B cell (primary cell): ENCODE measurements at regions not wholly inside any gene's neighbourhood (a gene's known extent, or its start where the extent isn't known, plus 50 kb on each side); places are given as distances from the start of the nearest gene placed in this dataset.

Experiments used
- ATAC-seq: fragments of 200-7000 bp; cut with Tn5 transposase; one replicate; pipeline ENCODE4 v1.10.0; 2021; ENCODE audit warnings: low read depth, mild to moderate bottlenecking, moderate number of reproducible peaks, moderate library complexity
- CTCF ChIA-PET: fragments of 350-600 bp; sonication (Branson Sonifier 250); formaldehyde crosslinking; loops from one replicate; lab custom pipeline; 2021; ENCODE audit warnings: antibody characterized with exemption, inconsistent platforms; lab: Charles Lee
- POLR2A ChIA-PET: fragments of 350-600 bp; sonication (Branson Sonifier 250); formaldehyde crosslinking; loops from one replicate; lab custom pipeline; 2021; ENCODE audit warnings: antibody characterized with exemption; lab: Charles Lee
- DNase-seq: peaks from one replicate; pipeline ENCODE4 v3.0.0; 2013
- H2AFZ ChIP-seq: 2 replicates; pipeline ENCODE4 v1.6.1; 2012; ENCODE audit warnings: mild to moderate bottlenecking, low read depth, low read length; ENCODE audit not compliant: insufficient read depth, poor library complexity, severe bottlenecking
- H3K27ac ChIP-seq, 2 donors: 1 replicate in 1 of 2; 2 replicates in 1 of 2; pipeline ENCODE4 v1.5.1; 2012 to 2013; ENCODE audit warnings: low read length in 2 of 2, mild to moderate bottlenecking in 2 of 2, moderate library complexity in 1 of 2
- H3K27me3 ChIP-seq, 4 experiments: fragments of 200-600 bp in 1 of 4; sonication (generic) in 1 of 4; replicated peaks in 1 of 4; 1 replicate in 2 of 4; 2 replicates in 2 of 4; pipeline versions ENCODE4 v1.6.1 to v1.7.0; 2013 to 2016; ENCODE audit warnings: low read length in 3 of 4, mild to moderate bottlenecking in 2 of 4, mixed read lengths in 1 of 4, moderate library complexity in 1 of 4; ENCODE audit not compliant: insufficient read depth in 4 of 4, control insufficient read depth in 3 of 4; ENCODE audit errors: control extremely low read depth in 1 of 4
- H3K36me3 ChIP-seq, 2 experiments: replicated peaks in 1 of 2; 1 replicate in 1 of 2; 2 replicates in 1 of 2; pipeline versions ENCODE4 v1.6.1 to v1.7.1; 2013; ENCODE audit warnings: low read length in 1 of 2; ENCODE audit not compliant: insufficient read depth in 2 of 2, control insufficient read depth in 1 of 2; ENCODE audit errors: control extremely low read depth in 1 of 2, extremely low read depth in 1 of 2
- H3K4me1 ChIP-seq, 2 donors: fragments of 200-600 bp in 1 of 2; sonication (generic) in 1 of 2; 1 replicate in 1 of 2; 2 replicates in 1 of 2; pipeline versions ENCODE4 v1.5.1 to v1.6.1; 2013 to 2017; ENCODE audit warnings: low read length in 2 of 2; ENCODE audit not compliant: control insufficient read depth in 2 of 2, insufficient read depth in 2 of 2
- H3K4me2 ChIP-seq: replicated peaks from 2 replicates; pipeline ENCODE3; 2012; ENCODE audit warnings: mild to moderate bottlenecking, low read depth, low read length; ENCODE audit not compliant: poor library complexity, severe bottlenecking
- H3K4me3 ChIP-seq, 5 experiments: fragments of 200-600 bp in 1 of 5; sonication (generic) in 1 of 5; 1 replicate in 3 of 5; 2 replicates in 2 of 5; pipeline versions ENCODE4 v1.5.1 to v1.7.0; 2011 to 2016; ENCODE audit warnings: low read length in 4 of 5, mild to moderate bottlenecking in 4 of 5, low read depth in 2 of 5, control low read depth in 1 of 5, moderate library complexity in 1 of 5; ENCODE audit not compliant: insufficient read depth in 1 of 5; ENCODE audit errors: control extremely low read depth in 1 of 5, extremely low read depth in 1 of 5
- H3K79me2 ChIP-seq: fragments of 200-600 bp; sonication (generic); one replicate; pipeline ENCODE4 v1.6.0; 2016; ENCODE audit warnings: low read length; ENCODE audit not compliant: control insufficient read depth, insufficient read depth
- H3K9ac ChIP-seq: fragments of 200-600 bp; sonication (generic); 2 replicates; pipeline ENCODE4 v1.6.1; 2017; ENCODE audit warnings: mild to moderate bottlenecking, low read length, moderate library complexity
- H3K9me3 ChIP-seq, 3 donors: one replicate each; pipeline versions ENCODE4 v1.6.1 to v1.7.1; 2013; ENCODE audit warnings: low read length in 2 of 3; ENCODE audit not compliant: control insufficient read depth in 2 of 3, insufficient read depth in 1 of 3; ENCODE audit errors: control extremely low read depth in 1 of 3
- H4K20me1 ChIP-seq: 2 replicates; pipeline ENCODE4 v1.6.0; 2012; ENCODE audit warnings: mild to moderate bottlenecking, low read length; ENCODE audit not compliant: insufficient read depth, control insufficient read depth, poor library complexity, severe bottlenecking
- H3K27ac Mint-ChIP-seq: one replicate; pipeline ENCODE4 v1.8.0; 2021; ENCODE audit warnings: mixed read lengths
- H3K27me3 Mint-ChIP-seq: one replicate; pipeline ENCODE4 v1.8.0; 2021; ENCODE audit warnings: mixed read lengths
- H3K4me1 Mint-ChIP-seq: one replicate; pipeline ENCODE4 v1.8.0; 2021; ENCODE audit warnings: mixed read lengths
- H3K4me3 Mint-ChIP-seq: one replicate; pipeline ENCODE4 v1.8.0; 2021; ENCODE audit warnings: mixed read lengths
- H3K9me3 Mint-ChIP-seq: one replicate; pipeline ENCODE4 v1.8.0; 2022; ENCODE audit warnings: mixed read lengths; ENCODE audit not compliant: insufficient read depth
- CTCF ChIP-seq: fragments of 200-600 bp; IDR thresholded peaks from one replicate; pipeline ENCODE4 v1.8.0; 2022; ENCODE audit warnings: antibody characterized with exemption, mild to moderate bottlenecking
- EZH2 ChIP-seq: IDR thresholded peaks from 2 replicates; pipeline ENCODE4 v1.6.1; 2012; ENCODE audit warnings: borderline replicate concordance, low read depth, mild to moderate bottlenecking, moderate library complexity, low read length; ENCODE audit not compliant: insufficient read depth, poor library complexity, severe bottlenecking
- WGBS: methylation state at CpG from one replicate; pipeline ENCODE4 v1.1.5; 2013; ENCODE audit warnings: missing lambda C conversion rate; ENCODE audit not compliant: insufficient coverage; 5-methylcytosine and 5-hydroxymethylcytosine counted together
- intact Hi-C: fragments of 100-400 bp; cut with micrococcal nuclease; formaldehyde crosslinking; loops from one replicate; pipeline ENCODE4 v1.10.0; 2022

GRCh38 chr18:68104036-68104435 lies 587.5 kb upstream of the DSEL start:
- TF ChIP-seq CTCF (no peak), EZH2 (no peak)
- Histone ChIP-seq H3K9me3 (no peaks in the 10 kb centered on the region), H3K27me3 (no peaks in the 10 kb centered on the region), H3K36me3 (no peaks in the 10 kb centered on the region), H3K4me3 (no peak overlapping the region), H3K4me2 (no peak overlapping the region), H3K9ac (no peak overlapping the region), H3K27ac (no peak overlapping the region), H3K79me2 (no peaks in the 10 kb centered on the region), H3K4me1 (no peaks in the 10 kb centered on the region), H2AFZ (no peak overlapping the region), H4K20me1 (no peaks in the 10 kb centered on the region)
- Mint-ChIP-seq H3K27ac (no peak overlapping the region), H3K27me3 (no peaks in the 10 kb centered on the region), H3K4me1 (no peaks in the 10 kb centered on the region), H3K9me3 (no peaks in the 10 kb centered on the region), H3K4me3 (no peak overlapping the region)
- POLR2A ChIA-PET, result no interaction called here
- 100% methylated on average over 4 of the region's 4 CpGs for WGBS
- intact Hi-C loops, result no loop called here
- ATAC-seq (no peak), DNase-seq (no peak)
- CTCF ChIA-PET, result no interaction called here

- no peaks in the 10 kb centered on the region for H3K27me3 ChIP-seq
- Mint-ChIP-seq H3K4me1 (no peaks in the 10 kb centered on the region), H3K27ac (no peak overlapping the region), H3K27me3 (no peaks in the 10 kb centered on the region), H3K9me3 (no peaks in the 10 kb centered on the region), H3K4me3 (no peak overlapping the region)
- no peak overlapping the region for H3K4me3 ChIP-seq
- ATAC-seq (no peak), DNase-seq (no peak)
- no peaks in the 10 kb centered on the region for H3K36me3 ChIP-seq
- TF ChIP-seq CTCF (no peak), EZH2 (no peak)
- 100% methylated on average over 1 of the region's 2 CpGs for WGBS
- ChIA-PET POLR2A (no interaction called here), CTCF (no interaction called here)
- no peak overlapping the region for H2AFZ ChIP-seq
- H3K79me2 ChIP-seq, result no peaks in the 10 kb centered on the region
- no peaks in the 10 kb centered on the region for H3K9me3 ChIP-seq
- no peak overlapping the region for H3K4me2 ChIP-seq
- no peaks in the 10 kb centered on the region for H3K4me1 ChIP-seq
- H3K27ac ChIP-seq, result no peak overlapping the region
- intact Hi-C loops, result no loop called here
- no peak overlapping the region for H3K9ac ChIP-seq
- H4K20me1 ChIP-seq, result no peaks in the 10 kb centered on the region
Observed at GRCh38 chr18:68103561-68103960, 587.0 kb upstream of the DSEL start.
